Mesenteric fat pad (tissue), 1 donor: ENCODE measurements at regions not wholly inside any gene's neighbourhood (a gene's known extent, or its start where the extent isn't known, plus 50 kb on each side); places are given as distances from the start of the nearest gene placed in this dataset.

Experiments used
- DNase-seq: peaks from one replicate; pipeline ENCODE4 v3.0.0-alpha.2; 2020; ENCODE audit warnings: low spot score
- donor health status: DM: yes; HTN: yes; CAD: no.

DNA sequence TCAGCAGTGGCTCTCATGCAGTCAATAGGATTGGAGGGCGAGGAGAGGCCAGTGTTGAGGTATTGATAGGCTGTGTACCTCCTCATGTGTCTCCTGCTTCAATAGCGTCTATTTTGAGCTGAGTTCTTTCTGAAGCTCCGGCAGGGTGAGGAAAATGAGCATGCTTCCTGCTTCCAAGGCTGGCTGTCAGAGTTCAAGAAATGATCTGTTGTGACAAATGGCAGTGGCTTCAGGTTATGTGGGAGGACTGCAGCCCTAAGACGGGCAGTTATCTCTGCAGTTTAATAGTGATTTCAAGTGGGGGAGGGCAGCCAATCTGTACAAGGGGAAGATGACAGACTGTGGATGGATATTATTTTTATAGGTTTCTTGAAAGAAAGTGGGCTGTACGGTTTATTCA is 54.0 kb upstream of the CXCL14 start:
- DNase-seq, result no peak

DNA sequence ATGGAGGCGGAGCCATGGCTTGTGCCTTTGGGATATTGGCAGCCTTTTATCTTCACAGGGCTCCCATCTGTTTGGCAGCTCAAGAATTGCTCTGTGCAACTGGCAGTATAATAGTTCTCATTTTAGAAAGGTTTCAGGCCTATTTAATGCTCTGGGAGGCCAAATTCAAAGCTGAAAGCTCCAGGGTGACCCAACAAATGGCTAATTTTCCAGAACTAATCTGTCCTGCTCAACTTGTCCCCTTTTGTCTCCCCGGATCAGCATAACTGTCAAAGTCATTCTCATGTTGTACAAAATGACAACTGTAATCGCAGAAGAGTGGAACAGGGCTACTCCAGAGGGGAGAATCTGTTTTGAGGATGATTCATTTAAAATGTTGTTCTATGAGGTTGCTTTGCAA is 52.6 kb upstream of the CXCL14 start:
- DNase-seq, result no peak

- DNase-seq, result no peak
These were observed 50.9 kb upstream of the CXCL14 start for GRCh38 chr5:135629666-135630065.

DNA sequence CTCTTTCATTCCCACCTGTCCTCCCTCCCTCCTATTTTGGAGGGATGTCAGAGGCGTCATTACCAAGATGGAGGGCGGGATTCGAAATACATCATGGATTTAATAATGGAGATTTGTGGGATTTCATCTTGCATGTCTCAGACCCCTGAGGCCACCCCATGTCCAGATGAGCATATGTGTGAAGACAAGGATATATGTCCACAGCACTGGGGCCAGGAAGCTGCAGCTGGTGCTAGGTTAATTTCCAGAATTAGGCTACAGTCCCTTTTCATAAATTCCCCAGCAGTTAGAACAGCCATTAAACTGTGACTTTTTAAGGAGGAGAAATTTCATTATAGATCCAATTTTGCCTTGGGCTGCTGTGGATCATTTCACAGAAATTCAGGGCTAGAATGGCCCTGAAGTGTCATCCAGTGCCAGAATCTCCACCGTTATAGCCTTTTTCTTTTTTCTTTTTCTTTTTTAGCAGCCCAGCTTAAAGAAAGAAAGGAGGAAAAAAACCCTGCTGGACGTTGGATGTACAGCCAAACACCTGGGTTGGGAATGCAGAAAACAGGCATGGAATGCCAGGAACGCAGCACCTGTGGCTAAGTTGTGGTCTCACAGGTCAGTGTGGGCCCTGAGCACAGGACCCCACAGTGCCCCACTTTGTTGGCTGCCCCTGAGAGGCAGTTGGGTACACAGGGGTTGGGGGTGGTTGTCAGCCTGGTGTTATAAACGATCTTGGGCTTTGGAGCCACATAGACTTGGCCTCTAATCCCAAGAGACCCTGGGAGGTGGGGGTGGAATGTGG is 50.2 kb upstream of the CXCL14 start:
- DNase-seq, result no peak
